ENCODE measurements at regions not wholly inside any gene's neighbourhood (a gene's known extent, or its start where the extent isn't known, plus 50 kb on each side); places are given as distances from the start of the nearest gene placed in this dataset.
"Not testable (repeated sequence)": the region's sequence is repeated elsewhere in the genome, so short reads cannot be mapped to it uniquely, and the experiment has no call there.

GRCh38 chr5:97967292-97967691 lies 784.2 kb upstream of the RIOK2 start:
- no peak for DNase-seq

- no peak for DNase-seq
Observed at GRCh38 chr5:97968346-97968745, 785.3 kb upstream of the RIOK2 start.

- DNase-seq, result no peak
Observed at GRCh38 chr5:97979740-97980139, 793.7 kb upstream of the RGMB start.

GRCh38 chr5:97980291-97980690 lies 793.2 kb upstream of the RGMB start:
- DNase-seq, result no peak

GRCh38 chr5:97986069-97986468 lies 787.4 kb upstream of the RGMB start:
- no peak for DNase-seq

- DNase-seq, result no peak
Observed at GRCh38 chr5:97991236-97991635, 782.2 kb upstream of the RGMB start.

- no peak for DNase-seq
Observed at GRCh38 chr5:97998941-97999340, 774.5 kb upstream of the RGMB start.

- no peak for DNase-seq
Observed at GRCh38 chr5:98004463-98004862, 769.0 kb upstream of the RGMB start.

- no peak for DNase-seq
Observed at GRCh38 chr5:98016771-98017170, 756.7 kb upstream of the RGMB start.

- DNase-seq, result not testable (repeated sequence)
Observed at GRCh38 chr5:98030273-98030672, 743.2 kb upstream of the RGMB start.

GRCh38 chr5:98031036-98031435 lies 742.4 kb upstream of the RGMB start:
- not testable (repeated sequence) for DNase-seq

GRCh38 chr5:98031496-98031895 lies 742.0 kb upstream of the RGMB start:
- DNase-seq, result no peak

GRCh38 chr5:98031926-98032325 lies 741.5 kb upstream of the RGMB start:
- DNase-seq, result no peak

GRCh38 chr5:98041661-98042060 lies 731.8 kb upstream of the RGMB start:
- DNase-seq, result no peak

GRCh38 chr5:98042521-98042920 lies 730.9 kb upstream of the RGMB start:
- DNase-seq, result no peak

- no peak for DNase-seq
Observed at GRCh38 chr5:98042961-98043360, 730.5 kb upstream of the RGMB start.

- no peak for DNase-seq
Observed at GRCh38 chr5:98050583-98050982, 722.9 kb upstream of the RGMB start.

- DNase-seq, result no peak
Observed at GRCh38 chr5:98053170-98053569, 720.3 kb upstream of the RGMB start.

GRCh38 chr5:98060148-98060547 lies 713.3 kb upstream of the RGMB start:
- DNase-seq, result no peak

- no peak for DNase-seq
Observed at GRCh38 chr5:98064118-98064685, 709.3 kb upstream of the RGMB start.

- DNase-seq, result no peak
Observed at GRCh38 chr5:98065261-98065909, 708.1 kb upstream of the RGMB start.

- no peak for DNase-seq
Observed at GRCh38 chr5:98066910-98067309, 706.6 kb upstream of the RGMB start.

- no peak for DNase-seq
Observed at GRCh38 chr5:98069876-98070512, 703.5 kb upstream of the RGMB start.

- no peak for DNase-seq
Observed at GRCh38 chr5:98072921-98073320, 700.5 kb upstream of the RGMB start.

GRCh38 chr5:98076501-98076900 lies 697.0 kb upstream of the RGMB start:
- no peak for DNase-seq

Data from activated CD4-positive, alpha-beta T cell treated with anti-CD3 and anti-CD28 coated beads, Interleukin-2, amount 50 U/mL, for 48 hours (primary cell).